ENCODE measurements at regions not wholly inside any gene's neighbourhood (a gene's known extent, or its start where the extent isn't known, plus 50 kb on each side); places are given as distances from the start of the nearest gene placed in this dataset.

- no peak for TF ChIP-seq CTCF (IDR thresholded peaks at IDR 0.05; ENCODE audit: low read depth, low read length, poor library complexity, severe bottlenecking)
- TF ChIP-seq EZH2phosphoT487 (IDR thresholded peaks at IDR 0.05; ENCODE audit: borderline replicate concordance, low read length), result no peak
Observed at GRCh38 chr6:25056130-25056529, 120.4 kb upstream of the RIPOR2 start.

Measured in DOHH2 (cell line).